IgD-negative memory B cell (primary cell): ENCODE measurements at regions not wholly inside any gene's neighbourhood (a gene's known extent, or its start where the extent isn't known, plus 50 kb on each side); places are given as distances from the start of the nearest gene placed in this dataset.

Experiments
- H3K27ac Mint-ChIP-seq, 3 donors: one replicate each; pipeline ENCODE4 v1.8.0; 2020 to 2022; ENCODE audit warnings: mild to moderate bottlenecking in 3 of 3, mixed read lengths in 3 of 3, moderate library complexity in 1 of 3
- H3K27me3 Mint-ChIP-seq: one replicate; pipeline ENCODE4 v1.8.0; 2021; ENCODE audit warnings: mixed read lengths
- H3K36me3 Mint-ChIP-seq: one replicate; pipeline ENCODE4 v1.8.0; 2020; ENCODE audit warnings: mild to moderate bottlenecking, mixed read lengths
- H3K4me1 Mint-ChIP-seq, 3 donors: one replicate each; pipeline ENCODE4 v1.8.0; 2020 to 2022; ENCODE audit warnings: mixed read lengths in 3 of 3, mild to moderate bottlenecking in 1 of 3
- H3K4me3 Mint-ChIP-seq, 4 donors: one replicate each; pipeline ENCODE4 v1.8.0; 2020 to 2022; ENCODE audit warnings: mild to moderate bottlenecking in 4 of 4, mixed read lengths in 4 of 4, moderate library complexity in 3 of 4
- H3K9me3 Mint-ChIP-seq, 3 donors: one replicate each; pipeline ENCODE4 v1.8.0; 2020 to 2021; ENCODE audit warnings: mixed read lengths in 3 of 3, mild to moderate bottlenecking in 1 of 3

GRCh38 chr18:61201511-61201910, 131.7 kb upstream of the CDH20 start:
- no peaks in the 10 kb centered on the region for H3K27me3 Mint-ChIP-seq
- no peak overlapping the region for H3K27ac Mint-ChIP-seq
- H3K4me1 Mint-ChIP-seq, result no peaks in the 10 kb centered on the region

DNA sequence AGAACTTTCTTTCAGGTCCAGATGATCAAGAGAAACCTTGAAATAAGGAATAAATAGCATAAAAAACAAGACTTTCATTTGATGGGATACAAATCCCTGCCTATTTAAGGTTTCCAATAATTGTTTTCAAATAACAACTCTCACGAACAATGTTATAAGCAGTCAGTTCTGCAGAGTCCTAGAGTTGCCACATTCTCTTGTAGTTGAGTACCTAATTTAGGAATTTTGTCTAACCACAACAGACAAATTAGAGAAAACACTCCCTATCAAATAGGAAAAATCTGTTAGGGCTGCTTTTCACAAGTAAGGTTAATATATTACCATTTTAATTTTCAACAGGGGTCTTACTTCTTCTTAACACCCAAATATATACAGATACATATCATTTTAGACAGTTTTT, 130.1 kb upstream of the CDH20 start:
- peaks cover 2% of the 10 kb centered on the region for H3K36me3 Mint-ChIP-seq
- no peaks in the 10 kb centered on the region for H3K4me1 Mint-ChIP-seq
- no peak overlapping the region for H3K27ac Mint-ChIP-seq
- H3K9me3 Mint-ChIP-seq, result no peaks in the 10 kb centered on the region
- no peak overlapping the region for H3K4me3 Mint-ChIP-seq
- no peaks in the 10 kb centered on the region for H3K27me3 Mint-ChIP-seq

More at GRCh38 chr18:61201511-61201910, 131.7 kb upstream of the CDH20 start:
- Mint-ChIP-seq H3K4me3 (no peak overlapping the region), H3K36me3 (peaks cover 2% of the 10 kb centered on the region), H3K9me3 (no peaks in the 10 kb centered on the region)

GRCh38 chr18:61209801-61210200, 123.4 kb upstream of the CDH20 start:
- Mint-ChIP-seq H3K9me3 (peaks cover 3 to 6% (median 3%) of the 10 kb centered on the region in 3 donors), H3K4me3 (no peak overlapping the region), H3K36me3 (no peaks in the 10 kb centered on the region), H3K4me1 (no peaks in the 10 kb centered on the region), H3K27ac (no peak overlapping the region), H3K27me3 (no peaks in the 10 kb centered on the region)

DNA sequence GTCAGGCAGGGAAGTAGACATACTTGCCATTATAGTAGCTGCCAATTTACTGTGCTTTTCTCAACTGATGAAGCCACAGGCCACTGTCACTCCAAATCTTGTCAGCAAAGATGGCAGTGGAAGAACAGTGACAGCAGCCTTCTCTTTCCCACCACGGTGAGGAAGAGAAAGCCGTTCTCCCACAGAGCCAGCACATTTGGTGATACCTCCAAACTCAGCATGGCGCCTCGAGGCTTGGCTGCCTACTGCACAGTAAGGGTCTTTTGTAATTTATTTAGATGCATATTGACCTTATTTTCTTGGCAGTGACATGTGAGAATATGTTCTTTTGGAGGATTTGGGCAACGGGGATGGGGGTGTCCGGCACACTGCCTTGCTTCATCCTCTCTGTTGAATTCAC, 117.2 kb upstream of the CDH20 start:
- no peaks in the 10 kb centered on the region for H3K4me1 Mint-ChIP-seq
- no peaks in the 10 kb centered on the region for H3K36me3 Mint-ChIP-seq
- H3K27me3 Mint-ChIP-seq, result no peaks in the 10 kb centered on the region
- no peak overlapping the region for H3K27ac Mint-ChIP-seq
- no peak overlapping the region for H3K4me3 Mint-ChIP-seq
- peaks cover 5 to 6% (median 6%) of the 10 kb centered on the region in 3 donors for H3K9me3 Mint-ChIP-seq

DNA sequence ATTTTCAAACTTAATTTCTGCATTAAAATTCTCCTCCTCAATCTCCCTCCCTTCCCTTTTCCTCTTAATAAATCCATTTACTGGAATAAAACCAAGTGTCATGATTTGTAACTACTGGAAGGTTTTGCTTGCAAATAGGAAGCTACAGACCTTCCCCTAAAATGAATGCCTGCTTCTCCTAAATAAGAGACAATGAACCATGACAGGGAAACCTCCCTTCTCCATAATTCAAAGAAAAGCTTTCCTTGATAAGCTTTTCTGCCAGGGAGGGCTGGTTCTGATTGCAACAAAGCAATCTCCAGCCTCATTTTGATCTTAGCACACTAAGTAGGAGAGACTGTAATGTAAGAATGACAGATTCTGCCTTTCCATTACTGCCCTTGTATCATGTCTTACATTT, 111.0 kb upstream of the CDH20 start:
- Mint-ChIP-seq H3K27ac (no peak overlapping the region), H3K9me3 (peaks cover 2 to 9% (median 5%) of the 10 kb centered on the region in 3 donors), H3K27me3 (no peaks in the 10 kb centered on the region), H3K36me3 (no peaks in the 10 kb centered on the region), H3K4me1 (no peaks in the 10 kb centered on the region), H3K4me3 (no peak overlapping the region)

GRCh38 chr18:61225336-61225735, 107.9 kb upstream of the CDH20 start:
- Mint-ChIP-seq H3K27ac (no peak overlapping the region), H3K4me1 (no peaks in the 10 kb centered on the region), H3K27me3 (no peaks in the 10 kb centered on the region), H3K9me3 (peaks cover 2 to 6% (median 5%) of the 10 kb centered on the region in 3 donors), H3K36me3 (no peaks in the 10 kb centered on the region), H3K4me3 (no peak overlapping the region)

DNA sequence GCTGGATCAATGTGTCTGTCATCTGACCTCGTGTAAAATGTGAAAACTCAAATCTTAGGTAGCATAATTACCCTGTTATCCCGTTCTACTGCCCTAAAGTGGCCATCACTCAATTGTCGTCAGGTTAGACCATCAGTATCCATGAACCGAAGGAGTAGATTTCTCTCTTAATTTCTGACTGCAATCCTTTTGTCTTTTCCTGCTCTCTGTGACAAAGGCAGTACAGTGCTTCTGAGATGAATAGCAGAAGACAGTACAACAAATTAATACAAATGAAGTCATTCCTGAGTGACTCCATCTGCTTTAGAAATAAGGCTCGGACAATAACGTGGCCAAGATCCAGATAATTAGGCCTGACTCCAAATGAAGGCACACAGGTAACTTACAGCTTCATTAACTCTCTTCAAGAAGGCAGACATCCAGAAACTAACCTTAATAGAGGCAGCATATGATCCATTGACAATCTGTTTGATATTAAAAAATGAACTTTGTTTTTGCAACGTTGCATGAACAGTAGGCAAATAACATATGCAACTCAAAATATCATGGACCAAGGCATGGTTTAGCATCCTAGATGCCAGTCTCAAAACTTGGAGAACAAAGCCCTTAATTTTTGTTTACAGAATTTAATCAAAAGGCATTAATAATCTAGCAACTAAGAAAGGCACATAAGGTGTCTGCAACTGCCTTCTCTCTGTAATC, 96.7 kb upstream of the CDH20 start:
- H3K36me3 Mint-ChIP-seq, result no peaks in the 10 kb centered on the region
- no peak overlapping the region for H3K27ac Mint-ChIP-seq
- H3K27me3 Mint-ChIP-seq, result no peaks in the 10 kb centered on the region
- H3K4me1 Mint-ChIP-seq, result no peaks in the 10 kb centered on the region
- H3K4me3 Mint-ChIP-seq, result no peak overlapping the region
- no peaks in the 10 kb centered on the region for H3K9me3 Mint-ChIP-seq

DNA sequence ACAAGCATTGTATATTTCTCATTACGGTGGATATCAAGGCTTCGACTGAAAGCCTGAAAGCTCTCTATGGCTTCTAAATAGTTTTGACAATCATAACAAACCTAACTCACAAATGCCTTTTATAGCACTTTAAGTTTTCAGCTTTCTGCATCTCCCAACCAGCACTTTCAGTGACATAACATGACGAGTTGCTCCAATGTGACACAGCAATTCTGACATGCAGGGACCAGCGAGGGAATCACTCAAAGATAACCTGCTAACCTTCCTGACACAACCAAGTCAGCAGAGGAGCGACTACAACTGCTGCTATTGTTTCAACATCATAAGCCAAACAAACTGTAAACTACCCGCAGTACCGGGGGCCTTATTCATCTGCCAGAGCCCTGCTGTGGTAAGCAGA, 95.7 kb upstream of the CDH20 start:
- no peaks in the 10 kb centered on the region for H3K36me3 Mint-ChIP-seq
- no peaks in the 10 kb centered on the region for H3K9me3 Mint-ChIP-seq
- no peaks in the 10 kb centered on the region for H3K4me1 Mint-ChIP-seq
- no peaks in the 10 kb centered on the region for H3K27me3 Mint-ChIP-seq
- no peak overlapping the region for H3K27ac Mint-ChIP-seq
- no peak overlapping the region for H3K4me3 Mint-ChIP-seq

- Mint-ChIP-seq H3K4me1 (no peaks in the 10 kb centered on the region), H3K36me3 (no peaks in the 10 kb centered on the region), H3K27me3 (no peaks in the 10 kb centered on the region), H3K9me3 (no peaks in the 10 kb centered on the region), H3K27ac (no peak overlapping the region), H3K4me3 (no peak overlapping the region)
Observed at GRCh38 chr18:61239051-61239450, 94.2 kb upstream of the CDH20 start.

DNA sequence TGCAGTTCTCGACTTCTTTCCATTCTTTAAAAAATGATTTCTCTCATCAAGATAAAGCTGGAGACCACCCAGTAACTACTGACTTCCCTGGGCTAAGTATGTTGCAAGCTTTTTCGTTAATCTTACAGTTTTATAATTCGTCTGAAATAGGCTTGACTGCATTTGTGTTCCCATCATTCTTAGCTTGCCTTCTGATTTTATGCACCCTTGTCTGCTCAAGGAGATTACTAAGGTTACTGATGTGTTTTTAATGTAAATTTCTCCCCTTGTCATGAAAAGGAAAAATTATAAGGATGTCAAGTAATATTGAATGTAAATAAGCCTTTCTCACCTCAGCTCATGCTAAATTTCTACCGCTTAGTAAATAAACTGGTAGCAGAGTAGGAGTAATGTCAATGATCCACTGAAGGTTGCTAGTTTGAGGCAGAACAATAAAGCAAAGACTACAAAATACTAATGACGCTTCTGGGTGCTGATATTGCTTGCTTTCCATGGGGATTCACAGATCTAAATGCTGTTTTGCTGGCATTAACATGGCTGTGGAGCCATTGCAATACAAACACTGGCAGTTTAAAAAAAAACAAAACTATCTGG, 91.9 kb upstream of the CDH20 start:
- Mint-ChIP-seq H3K36me3 (no peaks in the 10 kb centered on the region), H3K27ac (no peak overlapping the region), H3K27me3 (no peaks in the 10 kb centered on the region), H3K4me1 (peaks cover 0 to 2% (median 0%) of the 10 kb centered on the region in 3 donors), H3K9me3 (peaks cover 0 to 2% (median under 1%) of the 10 kb centered on the region in 3 donors), H3K4me3 (no peak overlapping the region)

DNA sequence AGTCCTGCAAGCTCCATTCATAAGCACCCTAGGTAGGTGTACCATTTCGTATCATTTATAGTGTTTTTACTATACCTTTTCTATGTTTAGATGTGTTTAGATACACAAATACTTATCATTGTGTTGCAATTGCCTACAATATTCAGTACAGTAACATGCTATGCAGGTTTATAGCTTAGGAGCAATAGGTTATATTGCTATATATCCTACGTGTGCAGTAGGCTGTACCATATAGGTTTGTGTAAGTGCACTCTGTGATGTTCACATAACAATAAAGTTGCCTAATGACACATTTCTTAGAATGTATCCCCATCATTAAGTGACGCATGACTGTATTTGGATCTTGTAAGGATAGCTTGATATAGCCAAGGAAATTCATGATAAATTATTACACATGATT, 88.6 kb upstream of the CDH20 start:
- H3K9me3 Mint-ChIP-seq, result peaks cover 0 to 4% (median 2%) of the 10 kb centered on the region in 3 donors
- H3K36me3 Mint-ChIP-seq, result no peaks in the 10 kb centered on the region
- no peak overlapping the region for H3K4me3 Mint-ChIP-seq
- no peaks in the 10 kb centered on the region for H3K27me3 Mint-ChIP-seq
- H3K27ac Mint-ChIP-seq, result no peak overlapping the region
- peaks cover 0 to 2% (median 0%) of the 10 kb centered on the region in 3 donors for H3K4me1 Mint-ChIP-seq

DNA sequence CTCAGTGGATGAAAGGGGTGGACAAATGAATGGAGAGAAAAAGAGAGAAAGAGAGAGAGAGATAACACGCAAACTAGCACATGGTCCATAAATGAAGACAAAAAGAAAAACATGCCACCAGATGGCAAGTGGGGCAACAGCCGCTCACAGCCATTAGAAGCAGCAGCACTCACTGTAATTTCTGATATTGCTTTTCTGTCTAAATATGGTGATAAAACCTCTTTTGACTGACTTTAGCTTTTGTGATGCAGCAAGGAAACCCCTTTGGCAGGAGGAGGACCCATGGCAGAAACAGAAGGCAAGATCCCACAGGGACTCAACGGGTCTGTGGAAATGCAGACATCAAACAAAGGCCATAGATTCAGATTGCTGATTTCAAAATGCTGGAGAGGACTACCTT, 88.0 kb upstream of the CDH20 start:
- H3K27me3 Mint-ChIP-seq, result no peaks in the 10 kb centered on the region
- H3K27ac Mint-ChIP-seq, result no peak overlapping the region
- H3K36me3 Mint-ChIP-seq, result no peaks in the 10 kb centered on the region
- H3K9me3 Mint-ChIP-seq, result peaks cover 0 to 4% (median 2%) of the 10 kb centered on the region in 3 donors
- peaks cover 0 to 2% (median 0%) of the 10 kb centered on the region in 3 donors for H3K4me1 Mint-ChIP-seq
- no peak overlapping the region for H3K4me3 Mint-ChIP-seq

GRCh38 chr18:61248589-61248988, 84.6 kb upstream of the CDH20 start:
- no peaks in the 10 kb centered on the region for H3K27me3 Mint-ChIP-seq
- no peak overlapping the region for H3K4me3 Mint-ChIP-seq
- H3K27ac Mint-ChIP-seq, result no peak overlapping the region
- H3K9me3 Mint-ChIP-seq, result peaks cover 0 to 4% (median 2%) of the 10 kb centered on the region in 3 donors
- peaks cover 0 to 2% (median 0%) of the 10 kb centered on the region in 3 donors for H3K4me1 Mint-ChIP-seq
- H3K36me3 Mint-ChIP-seq, result no peaks in the 10 kb centered on the region

- Mint-ChIP-seq H3K27me3 (no peaks in the 10 kb centered on the region), H3K9me3 (peaks cover 0 to 3% (median 0%) of the 10 kb centered on the region in 3 donors), H3K27ac (no peak overlapping the region), H3K4me3 (no peak overlapping the region), H3K36me3 (peaks cover 1% of the 10 kb centered on the region), H3K4me1 (no peaks in the 10 kb centered on the region)
Observed at GRCh38 chr18:61256291-61256690, 76.9 kb upstream of the CDH20 start.

DNA sequence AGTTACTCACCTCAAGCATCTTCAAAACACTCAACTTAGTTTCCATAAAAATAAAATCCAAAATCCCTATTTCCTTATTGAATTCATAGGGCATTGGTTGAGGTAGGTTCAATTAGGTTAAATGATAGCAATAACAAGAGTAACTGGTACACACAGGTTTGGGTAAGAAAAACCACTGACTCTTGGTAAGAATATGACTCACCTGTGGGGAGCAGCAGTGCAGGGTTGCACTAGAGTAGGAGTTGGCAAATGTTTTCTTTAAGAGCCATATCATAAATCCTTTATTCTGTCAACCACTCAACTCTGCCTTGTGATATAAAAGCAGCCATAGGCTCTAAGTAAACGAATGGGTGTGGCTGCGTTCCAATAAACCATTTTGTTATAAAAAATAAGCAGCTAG, 71.4 kb upstream of the CDH20 start:
- Mint-ChIP-seq H3K36me3 (no peaks in the 10 kb centered on the region), H3K4me3 (no peak overlapping the region)

GRCh38 chr18:61272793-61273192, 60.4 kb upstream of the CDH20 start:
- Mint-ChIP-seq H3K4me1 (no peaks in the 10 kb centered on the region), H3K27me3 (no peaks in the 10 kb centered on the region), H3K27ac (no peak overlapping the region), H3K9me3 (peaks cover 2 to 10% (median 2%) of the 10 kb centered on the region in 3 donors), H3K4me3 (no peak overlapping the region), H3K36me3 (no peaks in the 10 kb centered on the region)

More for the DNA sequence above, 71.4 kb upstream of the CDH20 start:
- peaks cover 0 to 3% (median 0%) of the 10 kb centered on the region in 3 donors for H3K9me3 Mint-ChIP-seq
- H3K27ac Mint-ChIP-seq, result no peak overlapping the region
- H3K4me1 Mint-ChIP-seq, result no peaks in the 10 kb centered on the region
- H3K27me3 Mint-ChIP-seq, result no peaks in the 10 kb centered on the region
